ENCODE measurements at regions not wholly inside any gene's neighbourhood (a gene's known extent, or its start where the extent isn't known, plus 50 kb on each side); places are given as distances from the start of the nearest gene placed in this dataset.

GRCh38 chr14:50037240-50037639 lies 79.1 kb downstream of the VCPKMT start:
- Histone ChIP-seq H3K27me3 (ENCODE audit: control insufficient read depth, insufficient read depth, low read length) (no peaks in the 10 kb centered on the region), H3K27ac (ENCODE audit: low read length) (peak overlapping the region; percentile 2; the same call in 1 of the 2 replicates), H3K36me3 (ENCODE audit: control insufficient read depth, insufficient read depth, low read length) (no peaks in the 10 kb centered on the region), H3K9me3 (ENCODE audit: control insufficient read depth, insufficient read depth, low read depth, low read length) (no peaks in the 10 kb centered on the region), H3K4me1 (ENCODE audit: control insufficient read depth, insufficient read depth, low read length) (peaks cover 15% of the 10 kb centered on the region), H3K4me3 (ENCODE audit: low read depth in 2 of 2, low read length in 2 of 2) (no peak overlapping the region)
- DNase-seq (ENCODE audit: low read depth, low spot score) (no peak), ATAC-seq (no peak)
- in situ Hi-C loops (cut with HindIII; ENCODE audit: low pct_unique_long_range_greater_than_20kb, low sequenced_read_pairs) (no loop called here), intact Hi-C loops (cut with micrococcal nuclease; ENCODE audit: unreplicated experiment) (no loop called here)
- no TSS peak for BruUV-seq (replicated peaks)
- CTCF ChIA-PET = interaction anchor here (1.7 kb wide), 1 partner anchor 13 kb away, joined by 4 read pairs; no protein-coding TSS in a partner anchor
- TF ChIP-seq REST (IDR thresholded peaks at IDR 0.05; ENCODE audit: insufficient read depth in 1 of 2, low read depth in 2 of 2, low read length in 1 of 2) (no peak), TCF7L2 (IDR thresholded peaks at IDR 0.05; ENCODE audit: low read depth, low read length) (no peak), POLR2AphosphoS5 (IDR thresholded peaks at IDR 0.05; ENCODE audit: low read depth, low read length) (no peak), SIN3A (IDR thresholded peaks at IDR 0.05; ENCODE audit: borderline replicate concordance, insufficient read depth, low read depth, low read length) (no peak)
- TF ChIP-seq, protein P1, sequence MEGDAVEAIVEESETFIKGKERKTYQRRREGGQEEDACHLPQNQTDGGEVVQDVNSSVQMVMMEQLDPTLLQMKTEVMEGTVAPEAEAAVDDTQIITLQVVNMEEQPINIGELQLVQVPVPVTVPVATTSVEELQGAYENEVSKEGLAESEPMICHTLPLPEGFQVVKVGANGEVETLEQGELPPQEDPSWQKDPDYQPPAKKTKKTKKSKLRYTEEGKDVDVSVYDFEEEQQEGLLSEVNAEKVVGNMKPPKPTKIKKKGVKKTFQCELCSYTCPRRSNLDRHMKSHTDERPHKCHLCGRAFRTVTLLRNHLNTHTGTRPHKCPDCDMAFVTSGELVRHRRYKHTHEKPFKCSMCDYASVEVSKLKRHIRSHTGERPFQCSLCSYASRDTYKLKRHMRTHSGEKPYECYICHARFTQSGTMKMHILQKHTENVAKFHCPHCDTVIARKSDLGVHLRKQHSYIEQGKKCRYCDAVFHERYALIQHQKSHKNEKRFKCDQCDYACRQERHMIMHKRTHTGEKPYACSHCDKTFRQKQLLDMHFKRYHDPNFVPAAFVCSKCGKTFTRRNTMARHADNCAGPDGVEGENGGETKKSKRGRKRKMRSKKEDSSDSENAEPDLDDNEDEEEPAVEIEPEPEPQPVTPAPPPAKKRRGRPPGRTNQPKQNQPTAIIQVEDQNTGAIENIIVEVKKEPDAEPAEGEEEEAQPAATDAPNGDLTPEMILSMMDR (IDR thresholded peaks at IDR 0.05) = no peak
- POLR2A ChIA-PET = interaction anchor here (0.6 kb wide), 1 partner anchor 33 kb away, joined by 4 read pairs; no protein-coding TSS in a partner anchor

GRCh38 chr14:50037852-50038251 lies 78.5 kb downstream of the VCPKMT start:
- ChIA-PET CTCF (interaction anchor here (1.7 kb wide), 1 partner anchor 14 kb away, joined by 4 read pairs; no protein-coding TSS in a partner anchor), POLR2A (no interaction called here)
- intact Hi-C loops (cut with micrococcal nuclease; ENCODE audit: unreplicated experiment) (no loop called here), in situ Hi-C loops (cut with HindIII; ENCODE audit: low pct_unique_long_range_greater_than_20kb, low sequenced_read_pairs) (no loop called here)
- BruUV-seq (replicated peaks) = no TSS peak
- Histone ChIP-seq H3K36me3 (ENCODE audit: control insufficient read depth, insufficient read depth, low read length) (no peaks in the 10 kb centered on the region), H3K27ac (ENCODE audit: low read length) (peak overlapping the region; percentile 68), H3K9me3 (ENCODE audit: control insufficient read depth, insufficient read depth, low read depth, low read length) (no peaks in the 10 kb centered on the region), H3K4me1 (ENCODE audit: control insufficient read depth, insufficient read depth, low read length) (peaks cover 15% of the 10 kb centered on the region), H3K4me3 (ENCODE audit: low read depth in 2 of 2, low read length in 2 of 2) (no peak overlapping the region), H3K27me3 (ENCODE audit: control insufficient read depth, insufficient read depth, low read length) (no peaks in the 10 kb centered on the region)
- ATAC-seq (no peak), DNase-seq (ENCODE audit: low read depth, low spot score) (no peak)
- TF ChIP-seq, protein P1 (IDR thresholded peaks at IDR 0.05) = no peak
- no peak for TF ChIP-seq SIN3A (IDR thresholded peaks at IDR 0.05; ENCODE audit: borderline replicate concordance, insufficient read depth, low read depth, low read length)
- no peak for TF ChIP-seq REST (IDR thresholded peaks at IDR 0.05; ENCODE audit: insufficient read depth in 1 of 2, low read depth in 2 of 2, low read length in 1 of 2)
- TF ChIP-seq POLR2AphosphoS5 (IDR thresholded peaks at IDR 0.05; ENCODE audit: low read depth, low read length) = no peak
- no peak for TF ChIP-seq TCF7L2 (IDR thresholded peaks at IDR 0.05; ENCODE audit: low read depth, low read length)

Data from Panc1 (cell line).